ENCODE measurements at regions not wholly inside any gene's neighbourhood (a gene's known extent, or its start where the extent isn't known, plus 50 kb on each side); places are given as distances from the start of the nearest gene placed in this dataset.

- peaks cover 0 to 7% (median 0%) of the 10 kb centered on the region in 12 donors for H3K9me3 ChIP-seq
- 64 to 82% (median 79%) methylated on average over 1 of the region's 1 CpG for WGBS, 4 donors
- H3K27me3 ChIP-seq = peaks cover 0 to 27% (median 0%) of the 10 kb centered on the region in 9 donors
- no peaks in the 10 kb centered on the region for H3K4me1 ChIP-seq
- H3K36me3 ChIP-seq = no peaks in the 10 kb centered on the region
- no peak overlapping the region for H3K4me3 ChIP-seq
- TF ChIP-seq, protein P1, sequence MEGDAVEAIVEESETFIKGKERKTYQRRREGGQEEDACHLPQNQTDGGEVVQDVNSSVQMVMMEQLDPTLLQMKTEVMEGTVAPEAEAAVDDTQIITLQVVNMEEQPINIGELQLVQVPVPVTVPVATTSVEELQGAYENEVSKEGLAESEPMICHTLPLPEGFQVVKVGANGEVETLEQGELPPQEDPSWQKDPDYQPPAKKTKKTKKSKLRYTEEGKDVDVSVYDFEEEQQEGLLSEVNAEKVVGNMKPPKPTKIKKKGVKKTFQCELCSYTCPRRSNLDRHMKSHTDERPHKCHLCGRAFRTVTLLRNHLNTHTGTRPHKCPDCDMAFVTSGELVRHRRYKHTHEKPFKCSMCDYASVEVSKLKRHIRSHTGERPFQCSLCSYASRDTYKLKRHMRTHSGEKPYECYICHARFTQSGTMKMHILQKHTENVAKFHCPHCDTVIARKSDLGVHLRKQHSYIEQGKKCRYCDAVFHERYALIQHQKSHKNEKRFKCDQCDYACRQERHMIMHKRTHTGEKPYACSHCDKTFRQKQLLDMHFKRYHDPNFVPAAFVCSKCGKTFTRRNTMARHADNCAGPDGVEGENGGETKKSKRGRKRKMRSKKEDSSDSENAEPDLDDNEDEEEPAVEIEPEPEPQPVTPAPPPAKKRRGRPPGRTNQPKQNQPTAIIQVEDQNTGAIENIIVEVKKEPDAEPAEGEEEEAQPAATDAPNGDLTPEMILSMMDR (IDR thresholded peaks at IDR 0.05) = no peak
- no peak for TF ChIP-seq POLR2A (IDR thresholded peaks at IDR 0.05)
- DNase-seq = no peak
- no peak for ATAC-seq
- no peak overlapping the region for H3K27ac ChIP-seq
- intact Hi-C loops (cut with DNase I) = no loop called here
These were observed 318.0 kb upstream of the PUM3 start for GRCh38 chr9:3161912-3162311.

GRCh38 chr9:3157011-3157410, 313.1 kb upstream of the PUM3 start:
- peaks cover 0 to 4% (median 0%) of the 10 kb centered on the region in 12 donors for H3K9me3 ChIP-seq
- no peaks in the 10 kb centered on the region for H3K36me3 ChIP-seq
- H3K4me3 ChIP-seq = no peak overlapping the region
- ATAC-seq = no peak
- 82 to 91% (median 86%) methylated on average over 9 of the region's 9 CpGs for WGBS, 4 donors
- DNase-seq = no peak
- intact Hi-C loops (cut with DNase I) = no loop called here
- peaks cover 0 to 4% (median 0%) of the 10 kb centered on the region in 9 donors for H3K27me3 ChIP-seq
- H3K27ac ChIP-seq = no peak overlapping the region
- no peaks in the 10 kb centered on the region for H3K4me1 ChIP-seq
- TF ChIP-seq, protein P1 (IDR thresholded peaks at IDR 0.05) = no peak
- TF ChIP-seq POLR2A (IDR thresholded peaks at IDR 0.05) = no peak

- intact Hi-C loops (cut with DNase I) = no loop called here
- 57 to 68% (median 61%) methylated on average over 7 of the region's 7 CpGs for WGBS, 4 donors
- no peaks in the 10 kb centered on the region for H3K36me3 ChIP-seq
- DNase-seq (no peak), ATAC-seq (no peak)
- no peak overlapping the region for H3K4me3 ChIP-seq
- no peak overlapping the region for H3K27ac ChIP-seq
- no peaks in the 10 kb centered on the region for H3K9me3 ChIP-seq
- H3K4me1 ChIP-seq = no peaks in the 10 kb centered on the region
- TF ChIP-seq POLR2A (IDR thresholded peaks at IDR 0.05) = no peak
- TF ChIP-seq, protein P1 (IDR thresholded peaks at IDR 0.05) = no peak
- no peaks in the 10 kb centered on the region for H3K27me3 ChIP-seq
These were observed 308.0 kb upstream of the PUM3 start for GRCh38 chr9:3151672-3152576.

- H3K9me3 ChIP-seq = no peaks in the 10 kb centered on the region
- H3K4me3 ChIP-seq = no peak overlapping the region
- no peak for DNase-seq
- 35 to 63% (median 56%) methylated on average over 2 to 3 of the region's 3 CpGs for WGBS, 4 donors
- no peaks in the 10 kb centered on the region for H3K36me3 ChIP-seq
- intact Hi-C loops (cut with DNase I) = no loop called here
- H3K27ac ChIP-seq = no peak overlapping the region
- TF ChIP-seq, protein P1 (IDR thresholded peaks at IDR 0.05) = no peak
- TF ChIP-seq POLR2A (IDR thresholded peaks at IDR 0.05) = no peak
- no peaks in the 10 kb centered on the region for H3K4me1 ChIP-seq
- no peak for ATAC-seq
- no peaks in the 10 kb centered on the region for H3K27me3 ChIP-seq
These were observed 306.2 kb upstream of the PUM3 start for GRCh38 chr9:3150074-3150473.

Data from heart left ventricle (tissue), 16 donors.